ENCODE measurements at regions not wholly inside any gene's neighbourhood (a gene's known extent, or its start where the extent isn't known, plus 50 kb on each side); places are given as distances from the start of the nearest gene placed in this dataset.

GRCh38 chr2:134086594-134087219, 167.2 kb upstream of the MGAT5 start:
- no peak overlapping the region for H3K4me3 ChIP-seq (ENCODE audit: low read depth, low read length)
- no peak for TF ChIP-seq CTCF (IDR thresholded peaks at IDR 0.05; ENCODE audit: low read depth, low read length)

GRCh38 chr2:134087371-134087921, 166.4 kb upstream of the MGAT5 start:
- no peak overlapping the region for H3K4me3 ChIP-seq (ENCODE audit: low read depth, low read length)
- no peak for TF ChIP-seq CTCF (IDR thresholded peaks at IDR 0.05; ENCODE audit: low read depth, low read length)

GRCh38 chr2:134089454-134089853, 164.4 kb upstream of the MGAT5 start:
- no peak overlapping the region for H3K4me3 ChIP-seq (ENCODE audit: low read depth, low read length)
- TF ChIP-seq CTCF (IDR thresholded peaks at IDR 0.05; ENCODE audit: low read depth, low read length): no peak

GRCh38 chr2:134097740-134098139, 156.1 kb upstream of the MGAT5 start:
- no peak for TF ChIP-seq CTCF (IDR thresholded peaks at IDR 0.05; ENCODE audit: low read depth, low read length)
- no peak overlapping the region for H3K4me3 ChIP-seq (ENCODE audit: low read depth, low read length)

GRCh38 chr2:134098321-134098720, 155.6 kb upstream of the MGAT5 start:
- no peak for TF ChIP-seq CTCF (IDR thresholded peaks at IDR 0.05; ENCODE audit: low read depth, low read length)
- no peak overlapping the region for H3K4me3 ChIP-seq (ENCODE audit: low read depth, low read length)

GRCh38 chr2:134099273-134099672, 154.6 kb upstream of the MGAT5 start:
- no peak overlapping the region for H3K4me3 ChIP-seq (ENCODE audit: low read depth, low read length)
- no peak for TF ChIP-seq CTCF (IDR thresholded peaks at IDR 0.05; ENCODE audit: low read depth, low read length)

GRCh38 chr2:134103196-134103595, 150.7 kb upstream of the MGAT5 start:
- no peak overlapping the region for H3K4me3 ChIP-seq (ENCODE audit: low read depth, low read length)
- no peak for TF ChIP-seq CTCF (IDR thresholded peaks at IDR 0.05; ENCODE audit: low read depth, low read length)
